GM23338 (cell line): ENCODE measurements at regions not wholly inside any gene's neighbourhood (a gene's known extent, or its start where the extent isn't known, plus 50 kb on each side); places are given as distances from the start of the nearest gene placed in this dataset.

Experiments used
- ATAC-seq: fragments of 200-7000 bp; cut with Tn5 transposase; 3 replicates; pipeline ENCODE4 v1.9.1; 2020
- DNase-seq: peaks from one replicate; pipeline ENCODE4 v3.0.0-alpha.2; 2015; ENCODE audit warnings: low spot score
- H2AFZ ChIP-seq: fragments of 200-600 bp; sonication (generic); 2 replicates; pipeline ENCODE4 v1.8.0; 2016; ENCODE audit warnings: antibody characterized with exemption, mild to moderate bottlenecking, moderate library complexity
- H3F3A ChIP-seq: fragments of 200-600 bp; sonication (generic); replicated peaks from 2 replicates; pipeline ENCODE4 v1.8.0; 2017; ENCODE audit warnings: antibody characterized with exemption, mixed run types, low read depth
- H3K27ac ChIP-seq: fragments of 200-600 bp; sonication (generic); 2 replicates; pipeline ENCODE4 v1.6.1; 2016; ENCODE audit warnings: low read depth
- H3K27me3 ChIP-seq: fragments of 200-600 bp; sonication (generic); 2 replicates; pipeline ENCODE4 v1.8.0; 2016; ENCODE audit warnings: mild to moderate bottlenecking, mixed run types, moderate library complexity; ENCODE audit not compliant: insufficient read depth
- H3K36me3 ChIP-seq: fragments of 200-600 bp; sonication (generic); 2 replicates; pipeline ENCODE4 v1.8.0; 2016; ENCODE audit warnings: mild to moderate bottlenecking; ENCODE audit not compliant: insufficient read depth
- H3K4me1 ChIP-seq: fragments of 200-600 bp; sonication (generic); 2 replicates; pipeline ENCODE4 v1.8.0; 2016; ENCODE audit warnings: mild to moderate bottlenecking, moderate library complexity; ENCODE audit not compliant: insufficient read depth
- H3K4me2 ChIP-seq: fragments of 200-600 bp; sonication (generic); 2 replicates; pipeline ENCODE4 v1.7.1; 2017; ENCODE audit warnings: mixed run types
- H3K4me3 ChIP-seq: fragments of 200-600 bp; sonication (generic); 2 replicates; pipeline ENCODE4 v1.6.1; 2016; ENCODE audit warnings: mixed run types
- H3K79me2 ChIP-seq: fragments of 200-600 bp; sonication (generic); replicated peaks from 2 replicates; pipeline ENCODE4 v1.8.0; 2017; ENCODE audit warnings: mild to moderate bottlenecking; ENCODE audit not compliant: insufficient read depth
- H3K9me2 ChIP-seq: fragments of 200-600 bp; sonication (generic); 2 replicates; pipeline ENCODE4 v1.8.0; 2017; ENCODE audit not compliant: insufficient read depth
- H4K20me1 ChIP-seq: fragments of 200-600 bp; sonication (generic); replicated peaks from 2 replicates; pipeline ENCODE4 v1.8.0; 2017; ENCODE audit warnings: mild to moderate bottlenecking; ENCODE audit not compliant: insufficient read depth
- H3K27ac Mint-ChIP-seq: 2 replicates; pipeline ENCODE4 v1.8.0; 2020; ENCODE audit warnings: inconsistent platforms, mild to moderate bottlenecking, moderate library complexity, mixed read lengths
- H3K27me3 Mint-ChIP-seq: 3 replicates; pipeline ENCODE4 v1.8.0; 2022; ENCODE audit warnings: low read depth, mild to moderate bottlenecking, moderate library complexity, mixed read lengths, inconsistent platforms; ENCODE audit not compliant: insufficient read depth, poor library complexity
- H3K36me3 Mint-ChIP-seq: 3 replicates; pipeline ENCODE4 v1.8.0; 2021; ENCODE audit warnings: low read depth, mild to moderate bottlenecking, inconsistent platforms, moderate library complexity, mixed read lengths
- H3K4me1 Mint-ChIP-seq: 3 replicates; pipeline ENCODE4 v1.8.0; 2020; ENCODE audit warnings: mild to moderate bottlenecking, inconsistent platforms, mixed read lengths
- H3K4me3 Mint-ChIP-seq: 3 replicates; pipeline ENCODE4 v1.8.0; 2021; ENCODE audit warnings: moderate library complexity, mild to moderate bottlenecking, inconsistent platforms, mixed read lengths
- H3K9me3 Mint-ChIP-seq: 3 replicates; pipeline ENCODE4 v1.8.0; 2020; ENCODE audit warnings: moderate library complexity, mild to moderate bottlenecking, inconsistent platforms, mixed read lengths
- CREB1 ChIP-seq: fragments of 250-450 bp; sonication (Bioruptor Pico); IDR thresholded peaks from 2 replicates; pipeline ENCODE4 v1.5.0; 2020; ENCODE audit warnings: low read depth, mild to moderate bottlenecking, moderate library complexity
- EZH2phosphoT487 ChIP-seq: fragments of 200-600 bp; sonication (generic); IDR thresholded peaks from one replicate; pipeline ENCODE4 v1.8.1; 2018; ENCODE audit warnings: antibody characterized with exemption; ENCODE audit not compliant: unreplicated experiment
- JUNB ChIP-seq: IDR thresholded peaks from one replicate; pipeline ENCODE4 v1.6.1; 2016; ENCODE audit warnings: antibody characterized with exemption; ENCODE audit not compliant: unreplicated experiment
- NANOG ChIP-seq: IDR thresholded peaks from 2 replicates; pipeline ENCODE4 v1.6.1; 2016; ENCODE audit warnings: antibody characterized with exemption, borderline replicate concordance
- POLR2AphosphoS5 ChIP-seq: IDR thresholded peaks from 2 replicates; pipeline ENCODE4 v1.6.1; 2016; ENCODE audit warnings: antibody characterized with exemption, low read depth
- STAT1 ChIP-seq: IDR thresholded peaks from one replicate; pipeline ENCODE4 v1.6.1; 2016; ENCODE audit warnings: antibody characterized with exemption; ENCODE audit not compliant: unreplicated experiment
- ZNF114 ChIP-seq: fragments of 250-450 bp; sonication (Bioruptor Pico); IDR thresholded peaks from 2 replicates; pipeline ENCODE4 v1.5.0; 2020; ENCODE audit warnings: mild to moderate bottlenecking, moderate library complexity
- ZNF331 ChIP-seq: fragments of 250-450 bp; sonication (Bioruptor Pico); IDR thresholded peaks from 2 replicates; pipeline ENCODE4 v1.5.0; 2020; ENCODE audit warnings: low read depth, mild to moderate bottlenecking, moderate library complexity
- ZNF462 ChIP-seq: fragments of 250-450 bp; sonication (Bioruptor Pico); IDR thresholded peaks from 2 replicates; pipeline ENCODE4 v1.5.0; 2020; ENCODE audit warnings: mild to moderate bottlenecking, moderate library complexity
- TF ChIP-seq, protein P1 (sequence below), 2 experiments: fragments of 200-600 bp in 1 of 2; sonication (generic) in 1 of 2; conservative IDR thresholded peaks; 2 replicates each; pipeline versions ENCODE4 v1.5.1 to v1.6.1; 2016 to 2017; ENCODE audit warnings: antibody characterized with exemption in 2 of 2, low read depth in 2 of 2, mild to moderate bottlenecking in 2 of 2, moderate library complexity in 1 of 2
- TF ChIP-seq, protein P2 (sequence below): IDR thresholded peaks from one replicate; pipeline ENCODE4 v1.6.1; 2018; ENCODE audit warnings: antibody characterized with exemption; ENCODE audit not compliant: unreplicated experiment
- TF ChIP-seq, protein P3 (sequence below): IDR thresholded peaks from 2 replicates; pipeline ENCODE4 v1.6.1; 2016; ENCODE audit warnings: antibody characterized with exemption

DNA sequence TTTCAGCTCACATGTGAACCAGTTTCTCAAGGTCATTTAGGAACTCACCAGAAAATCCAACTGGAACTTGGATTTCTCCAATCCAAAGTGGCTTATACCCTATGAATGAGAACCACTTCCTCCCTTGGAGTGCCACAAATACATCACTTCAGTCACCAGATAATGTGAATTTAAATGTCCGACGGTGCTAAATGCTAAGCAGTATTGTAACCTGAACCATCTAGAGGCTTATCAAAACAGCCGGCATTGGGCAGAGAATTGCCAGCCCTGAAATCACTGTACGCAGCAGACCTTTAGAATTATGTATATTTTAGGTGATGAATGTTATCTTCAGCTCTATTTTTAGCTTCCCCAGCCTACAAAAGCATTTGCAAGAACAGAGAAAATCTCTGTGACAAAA is 76.8 kb upstream of the COX20 start:
- Histone ChIP-seq H3K4me2 (no peak overlapping the region), H3K4me1 (peaks cover 12% of the 10 kb centered on the region), H3K9me2 (no peaks in the 10 kb centered on the region), H3K27ac (no peak overlapping the region), H2AFZ (no peak overlapping the region), H3F3A (no peaks in the 10 kb centered on the region), H3K36me3 (no peaks in the 10 kb centered on the region), H3K27me3 (no peaks in the 10 kb centered on the region), H4K20me1 (no peaks in the 10 kb centered on the region), H3K4me3 (no peak overlapping the region), H3K79me2 (no peaks in the 10 kb centered on the region)
- TF ChIP-seq ZNF331 (CRISPR knock-in tag), result no peak
- TF ChIP-seq, protein P1, sequence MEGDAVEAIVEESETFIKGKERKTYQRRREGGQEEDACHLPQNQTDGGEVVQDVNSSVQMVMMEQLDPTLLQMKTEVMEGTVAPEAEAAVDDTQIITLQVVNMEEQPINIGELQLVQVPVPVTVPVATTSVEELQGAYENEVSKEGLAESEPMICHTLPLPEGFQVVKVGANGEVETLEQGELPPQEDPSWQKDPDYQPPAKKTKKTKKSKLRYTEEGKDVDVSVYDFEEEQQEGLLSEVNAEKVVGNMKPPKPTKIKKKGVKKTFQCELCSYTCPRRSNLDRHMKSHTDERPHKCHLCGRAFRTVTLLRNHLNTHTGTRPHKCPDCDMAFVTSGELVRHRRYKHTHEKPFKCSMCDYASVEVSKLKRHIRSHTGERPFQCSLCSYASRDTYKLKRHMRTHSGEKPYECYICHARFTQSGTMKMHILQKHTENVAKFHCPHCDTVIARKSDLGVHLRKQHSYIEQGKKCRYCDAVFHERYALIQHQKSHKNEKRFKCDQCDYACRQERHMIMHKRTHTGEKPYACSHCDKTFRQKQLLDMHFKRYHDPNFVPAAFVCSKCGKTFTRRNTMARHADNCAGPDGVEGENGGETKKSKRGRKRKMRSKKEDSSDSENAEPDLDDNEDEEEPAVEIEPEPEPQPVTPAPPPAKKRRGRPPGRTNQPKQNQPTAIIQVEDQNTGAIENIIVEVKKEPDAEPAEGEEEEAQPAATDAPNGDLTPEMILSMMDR (conservative IDR thresholded peaks at IDR 0.05; ENCODE audit: low read depth in 2 of 2), result no peak
- TF ChIP-seq, protein P2, sequence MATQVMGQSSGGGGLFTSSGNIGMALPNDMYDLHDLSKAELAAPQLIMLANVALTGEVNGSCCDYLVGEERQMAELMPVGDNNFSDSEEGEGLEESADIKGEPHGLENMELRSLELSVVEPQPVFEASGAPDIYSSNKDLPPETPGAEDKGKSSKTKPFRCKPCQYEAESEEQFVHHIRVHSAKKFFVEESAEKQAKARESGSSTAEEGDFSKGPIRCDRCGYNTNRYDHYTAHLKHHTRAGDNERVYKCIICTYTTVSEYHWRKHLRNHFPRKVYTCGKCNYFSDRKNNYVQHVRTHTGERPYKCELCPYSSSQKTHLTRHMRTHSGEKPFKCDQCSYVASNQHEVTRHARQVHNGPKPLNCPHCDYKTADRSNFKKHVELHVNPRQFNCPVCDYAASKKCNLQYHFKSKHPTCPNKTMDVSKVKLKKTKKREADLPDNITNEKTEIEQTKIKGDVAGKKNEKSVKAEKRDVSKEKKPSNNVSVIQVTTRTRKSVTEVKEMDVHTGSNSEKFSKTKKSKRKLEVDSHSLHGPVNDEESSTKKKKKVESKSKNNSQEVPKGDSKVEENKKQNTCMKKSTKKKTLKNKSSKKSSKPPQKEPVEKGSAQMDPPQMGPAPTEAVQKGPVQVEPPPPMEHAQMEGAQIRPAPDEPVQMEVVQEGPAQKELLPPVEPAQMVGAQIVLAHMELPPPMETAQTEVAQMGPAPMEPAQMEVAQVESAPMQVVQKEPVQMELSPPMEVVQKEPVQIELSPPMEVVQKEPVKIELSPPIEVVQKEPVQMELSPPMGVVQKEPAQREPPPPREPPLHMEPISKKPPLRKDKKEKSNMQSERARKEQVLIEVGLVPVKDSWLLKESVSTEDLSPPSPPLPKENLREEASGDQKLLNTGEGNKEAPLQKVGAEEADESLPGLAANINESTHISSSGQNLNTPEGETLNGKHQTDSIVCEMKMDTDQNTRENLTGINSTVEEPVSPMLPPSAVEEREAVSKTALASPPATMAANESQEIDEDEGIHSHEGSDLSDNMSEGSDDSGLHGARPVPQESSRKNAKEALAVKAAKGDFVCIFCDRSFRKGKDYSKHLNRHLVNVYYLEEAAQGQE, result no peak
- TF ChIP-seq POLR2AphosphoS5, result no peak
- TF ChIP-seq JUNB, result no peak
- TF ChIP-seq NANOG, result no peak
- TF ChIP-seq CREB1 (CRISPR knock-in tag), result no peak
- no peak for TF ChIP-seq ZNF462 (CRISPR knock-in tag)
- TF ChIP-seq STAT1, result no peak
- no peak for TF ChIP-seq ZNF114 (CRISPR knock-in tag)
- TF ChIP-seq EZH2phosphoT487, result no peak
- TF ChIP-seq, protein P3, sequence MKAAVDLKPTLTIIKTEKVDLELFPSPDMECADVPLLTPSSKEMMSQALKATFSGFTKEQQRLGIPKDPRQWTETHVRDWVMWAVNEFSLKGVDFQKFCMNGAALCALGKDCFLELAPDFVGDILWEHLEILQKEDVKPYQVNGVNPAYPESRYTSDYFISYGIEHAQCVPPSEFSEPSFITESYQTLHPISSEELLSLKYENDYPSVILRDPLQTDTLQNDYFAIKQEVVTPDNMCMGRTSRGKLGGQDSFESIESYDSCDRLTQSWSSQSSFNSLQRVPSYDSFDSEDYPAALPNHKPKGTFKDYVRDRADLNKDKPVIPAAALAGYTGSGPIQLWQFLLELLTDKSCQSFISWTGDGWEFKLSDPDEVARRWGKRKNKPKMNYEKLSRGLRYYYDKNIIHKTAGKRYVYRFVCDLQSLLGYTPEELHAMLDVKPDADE, result no peak
- Mint-ChIP-seq H3K4me1 (peaks cover 22% of the 10 kb centered on the region), H3K4me3 (no peak overlapping the region), H3K27ac (no peak overlapping the region), H3K9me3 (peaks cover 9% of the 10 kb centered on the region; the same call in 1 of the 3 replicates), H3K27me3 (no peaks in the 10 kb centered on the region), H3K36me3 (no peaks in the 10 kb centered on the region)
- no peak for DNase-seq
- ATAC-seq, result no peak
